Thyroid gland (tissue), 4 donors: ENCODE measurements at regions not wholly inside any gene's neighbourhood (a gene's known extent, or its start where the extent isn't known, plus 50 kb on each side); places are given as distances from the start of the nearest gene placed in this dataset.
"Not testable (repeated sequence)": the region's sequence is repeated elsewhere in the genome, so short reads cannot be mapped to it uniquely, and the experiment has no call there.

ENCODE experiments used
- DNase-seq, 2 donors: peaks; one replicate each; pipeline ENCODE4 v3.0.0-alpha.2; 2019
- H3K27ac ChIP-seq, 3 donors: fragments of 200-600 bp; sonication (generic); 1 replicate in 2 of 3; 2 replicates in 1 of 3; pipeline ENCODE4 v1.5.1; 2016 to 2019; ENCODE audit warnings: mild to moderate bottlenecking in 1 of 3, moderate library complexity in 1 of 3
- H3K27me3 ChIP-seq: fragments of 200-600 bp; sonication (generic); one replicate; pipeline ENCODE4 v1.5.1; 2019
- H3K36me3 ChIP-seq, 2 donors: fragments of 200-600 bp; sonication (generic); one replicate each; pipeline ENCODE4 v1.5.1; 2016 to 2019
- H3K4me1 ChIP-seq, 2 donors: fragments of 200-600 bp; sonication (generic); one replicate each; pipeline ENCODE4 v1.5.1; 2017 to 2019
- H3K4me3 ChIP-seq, 3 donors: fragments of 200-600 bp; sonication (generic); replicated peaks in 1 of 3; 1 replicate in 2 of 3; 2 replicates in 1 of 3; pipeline ENCODE4 v1.5.1; 2016; ENCODE audit warnings: mild to moderate bottlenecking in 1 of 3
- H3K9me3 ChIP-seq: fragments of 200-600 bp; sonication (generic); one replicate; pipeline ENCODE4 v1.5.1; 2017
- POLR2A ChIP-seq, 2 donors: fragments of 450-650 bp; IDR thresholded peaks; one replicate each; pipeline ENCODE4 v1.6.1; 2017; ENCODE audit warnings: antibody characterized with exemption in 2 of 2, mild to moderate bottlenecking in 2 of 2, moderate library complexity in 1 of 2
- WGBS, 2 donors: methylation state at CpG; one replicate each; pipeline ENCODE4 v1.1.5; 2017; 5-methylcytosine and 5-hydroxymethylcytosine counted together
- intact Hi-C: fragments of 100-400 bp; cut with DNase I; formaldehyde crosslinking; loops from one replicate; pipeline ENCODE4 v1.15.1; 2023
- TF ChIP-seq, protein P1 (sequence below), 6 experiments: fragments of 200-600 bp in 3 of 6; fragments of 450-650 bp in 3 of 6; sonication (generic) in 3 of 6; IDR thresholded peaks; one replicate each; pipeline ENCODE4 v1.5.1; 2016 to 2019; ENCODE audit warnings: antibody characterized with exemption in 6 of 6, mild to moderate bottlenecking in 2 of 6, inconsistent platforms in 1 of 6, moderate library complexity in 1 of 6

- WGBS, 2 donors: 85 to 86% methylated on average over 13 of the region's 13 CpGs
- Histone ChIP-seq H3K27me3 (no peaks in the 10 kb centered on the region), H3K9me3 (no peaks in the 10 kb centered on the region), H3K36me3 (no peaks in the 10 kb centered on the region), H3K27ac (no peak overlapping the region), H3K4me1 (no peaks in the 10 kb centered on the region), H3K4me3 (no peak overlapping the region)
- TF ChIP-seq, protein P1, sequence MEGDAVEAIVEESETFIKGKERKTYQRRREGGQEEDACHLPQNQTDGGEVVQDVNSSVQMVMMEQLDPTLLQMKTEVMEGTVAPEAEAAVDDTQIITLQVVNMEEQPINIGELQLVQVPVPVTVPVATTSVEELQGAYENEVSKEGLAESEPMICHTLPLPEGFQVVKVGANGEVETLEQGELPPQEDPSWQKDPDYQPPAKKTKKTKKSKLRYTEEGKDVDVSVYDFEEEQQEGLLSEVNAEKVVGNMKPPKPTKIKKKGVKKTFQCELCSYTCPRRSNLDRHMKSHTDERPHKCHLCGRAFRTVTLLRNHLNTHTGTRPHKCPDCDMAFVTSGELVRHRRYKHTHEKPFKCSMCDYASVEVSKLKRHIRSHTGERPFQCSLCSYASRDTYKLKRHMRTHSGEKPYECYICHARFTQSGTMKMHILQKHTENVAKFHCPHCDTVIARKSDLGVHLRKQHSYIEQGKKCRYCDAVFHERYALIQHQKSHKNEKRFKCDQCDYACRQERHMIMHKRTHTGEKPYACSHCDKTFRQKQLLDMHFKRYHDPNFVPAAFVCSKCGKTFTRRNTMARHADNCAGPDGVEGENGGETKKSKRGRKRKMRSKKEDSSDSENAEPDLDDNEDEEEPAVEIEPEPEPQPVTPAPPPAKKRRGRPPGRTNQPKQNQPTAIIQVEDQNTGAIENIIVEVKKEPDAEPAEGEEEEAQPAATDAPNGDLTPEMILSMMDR (IDR thresholded peaks at IDR 0.05): no peak
- TF ChIP-seq POLR2A (IDR thresholded peaks at IDR 0.05): no peak
- DNase-seq: no peak
- intact Hi-C loops: no loop called here
Measured at GRCh38 chr15:95075792-95076677, 844.7 kb downstream of the MCTP2 start.

DNA sequence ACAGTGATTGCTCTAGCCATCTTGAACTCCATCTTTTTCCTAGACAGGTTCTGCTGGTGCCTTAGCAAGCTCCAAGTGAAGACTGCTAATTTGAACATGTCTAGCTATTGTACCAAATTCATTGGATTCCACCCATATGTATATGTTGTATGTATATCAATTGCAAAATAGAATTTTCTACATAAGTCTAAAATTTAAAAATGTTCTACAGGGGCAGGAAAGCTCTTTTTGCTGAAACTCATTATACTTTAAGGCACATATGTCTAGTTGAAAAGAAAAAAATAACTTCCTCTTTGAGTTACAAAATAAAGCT, 845.3 kb downstream of the MCTP2 start:
- H3K27ac ChIP-seq: no peak overlapping the region
- H3K36me3 ChIP-seq: no peaks in the 10 kb centered on the region
- intact Hi-C loops: no loop called here
- H3K27me3 ChIP-seq: no peaks in the 10 kb centered on the region
- DNase-seq: no peak
- TF ChIP-seq, protein P1 (IDR thresholded peaks at IDR 0.05): no peak
- no peak for TF ChIP-seq POLR2A (IDR thresholded peaks at IDR 0.05)
- no peaks in the 10 kb centered on the region for H3K4me1 ChIP-seq
- no peaks in the 10 kb centered on the region for H3K9me3 ChIP-seq
- H3K4me3 ChIP-seq: no peak overlapping the region

DNA sequence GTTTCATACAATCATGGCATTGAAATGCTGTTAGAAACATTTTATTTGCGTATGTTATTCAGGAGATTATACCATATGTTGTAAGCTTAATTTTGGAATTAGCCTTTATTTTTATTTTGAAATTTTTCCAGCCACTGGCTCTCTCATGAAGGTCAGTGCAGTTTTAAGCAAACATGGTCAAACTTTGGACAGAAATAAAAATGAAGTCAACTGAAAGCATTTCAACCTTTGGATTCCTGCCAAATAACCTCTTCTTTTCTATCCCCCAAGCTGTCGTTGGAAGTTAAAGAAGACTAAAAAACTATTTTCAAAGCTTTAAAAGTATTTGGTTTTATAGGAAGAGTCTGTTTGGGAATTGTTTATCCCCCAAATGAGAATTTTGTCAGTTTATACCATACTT, 846.6 kb downstream of the MCTP2 start:
- WGBS, 2 donors: 46 to 48% methylated on average over 2 of the region's 2 CpGs
- no peak overlapping the region for H3K27ac ChIP-seq

DNA sequence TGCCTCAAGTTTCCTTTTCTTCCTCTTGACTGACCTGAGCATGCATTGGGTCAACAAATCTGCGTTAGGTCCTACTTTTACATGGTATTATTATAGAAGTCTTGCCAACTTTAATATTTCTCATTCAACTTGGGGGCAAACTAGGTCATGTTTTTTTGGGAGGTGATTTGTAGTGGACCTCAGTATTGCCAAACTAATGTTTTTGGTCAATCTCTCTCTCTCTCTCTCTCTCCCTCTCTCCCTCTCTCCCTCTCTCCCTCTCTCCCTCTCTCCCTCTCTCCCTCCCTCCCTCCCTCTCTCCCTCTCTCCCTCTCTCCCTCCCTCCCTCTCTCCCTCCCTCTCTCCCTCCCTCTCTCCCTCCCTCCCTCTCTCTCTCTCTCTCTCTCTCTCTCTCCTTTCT, 848.9 kb downstream of the MCTP2 start:
- 77 to 81% methylated on average over 1 of the region's 1 CpG for WGBS, 2 donors
- intact Hi-C loops, H3K4me3 ChIP-seq, H3K27me3 ChIP-seq, H3K9me3 ChIP-seq, DNase-seq, H3K27ac ChIP-seq, H3K4me1 ChIP-seq, H3K36me3 ChIP-seq: not testable (repeated sequence)

More for the DNA sequence above, 846.6 kb downstream of the MCTP2 start:
- H3K4me3 ChIP-seq: no peak overlapping the region
- H3K4me1 ChIP-seq: no peaks in the 10 kb centered on the region
- TF ChIP-seq POLR2A (IDR thresholded peaks at IDR 0.05): no peak
- TF ChIP-seq, protein P1 (IDR thresholded peaks at IDR 0.05): no peak
- no peaks in the 10 kb centered on the region for H3K36me3 ChIP-seq
- DNase-seq: no peak
- intact Hi-C loops: no loop called here
- no peaks in the 10 kb centered on the region for H3K27me3 ChIP-seq
- H3K9me3 ChIP-seq: no peaks in the 10 kb centered on the region

- intact Hi-C loops: no loop called here
- Histone ChIP-seq H3K27ac (no peak overlapping the region), H3K4me1 (no peaks in the 10 kb centered on the region), H3K36me3 (no peaks in the 10 kb centered on the region), H3K9me3 (no peaks in the 10 kb centered on the region), H3K27me3 (no peaks in the 10 kb centered on the region), H3K4me3 (no peak overlapping the region)
- TF ChIP-seq, protein P1 (IDR thresholded peaks at IDR 0.05): no peak
- TF ChIP-seq POLR2A (IDR thresholded peaks at IDR 0.05): no peak
- 38 to 52% methylated on average over 1 of the region's 1 CpG for WGBS, 2 donors
- no peak for DNase-seq
Measured at GRCh38 chr15:95085056-95085455, 853.7 kb downstream of the MCTP2 start.
